HEK293 (cell line): ENCODE measurements at regions not wholly inside any gene's neighbourhood (a gene's known extent, or its start where the extent isn't known, plus 50 kb on each side); places are given as distances from the start of the nearest gene placed in this dataset.

Source experiments
- CTCF ChIA-PET: fragments of 350-600 bp; formaldehyde crosslinking; extraction: SDS; loops from one replicate; lab custom pipeline; 2021; ENCODE audit warnings: antibody characterized with exemption; lab: Yijun Ruan, JAX
- POLR2A ChIA-PET: fragments of 300-600 bp; formaldehyde crosslinking; extraction: SDS; loops from one replicate; lab custom pipeline; 2020; ENCODE audit warnings: antibody characterized with exemption, inconsistent platforms; lab: Yijun Ruan, JAX
- H3K27ac ChIP-seq: fragments of 200-500 bp; sonication (Bioruptor generic); 2 replicates; pipeline ENCODE4 v1.5.1; 2014; ENCODE audit warnings: low read depth, low read length, control low read depth, inconsistent platforms; ENCODE audit errors: extremely low read depth
- H3K36me3 ChIP-seq, 2 experiments: fragments of 200-500 bp in 1 of 2; sonication (Bioruptor generic) in 1 of 2; 1 replicate in 1 of 2; 2 replicates in 1 of 2; pipeline ENCODE4 v1.5.1; 2014 to 2017; ENCODE audit warnings: inconsistent platforms in 2 of 2, low read length in 2 of 2; ENCODE audit not compliant: control insufficient read depth in 2 of 2, insufficient read depth in 1 of 2
- H3K4me1 ChIP-seq: fragments of 200-500 bp; sonication (Bioruptor generic); 2 replicates; pipeline ENCODE4 v1.5.1; 2014; ENCODE audit warnings: mild to moderate bottlenecking, low read length, inconsistent platforms; ENCODE audit not compliant: control insufficient read depth, insufficient read depth
- H3K4me3 ChIP-seq: 2 replicates; pipeline ENCODE4 v1.5.1; 2011; ENCODE audit warnings: low read depth, mild to moderate bottlenecking, control low read depth, low read length, moderate library complexity
- H3K9me3 ChIP-seq: fragments of 200-500 bp; sonication (Bioruptor generic); 2 replicates; pipeline ENCODE4 v1.5.1; 2014; ENCODE audit warnings: low read depth, low read length, inconsistent platforms; ENCODE audit not compliant: control insufficient read depth, insufficient read depth
- EGR2 ChIP-seq: fragments of 450-650 bp; formaldehyde crosslinking; IDR thresholded peaks from 2 replicates; pipeline ENCODE4 v1.5.1; 2016; ENCODE audit warnings: low read depth, missing biosample characterization, missing genetic modification characterization
- KLF1 ChIP-seq: fragments of 450-650 bp; formaldehyde crosslinking; IDR thresholded peaks from 2 replicates; pipeline ENCODE4 v1.5.1; 2016; ENCODE audit warnings: missing biosample characterization, missing genetic modification characterization
- OVOL3 ChIP-seq: fragments of 450-650 bp; formaldehyde crosslinking; IDR thresholded peaks from 2 replicates; pipeline ENCODE4 v1.5.1; 2016; ENCODE audit warnings: missing biosample characterization, missing genetic modification characterization
- RBAK ChIP-seq: fragments of 450-650 bp; formaldehyde crosslinking; IDR thresholded peaks from 2 replicates; pipeline ENCODE4 v1.5.1; 2016; ENCODE audit warnings: missing biosample characterization, missing genetic modification characterization
- SALL2 ChIP-seq: fragments of 450-650 bp; formaldehyde crosslinking; IDR thresholded peaks from 2 replicates; pipeline ENCODE4 v1.5.0; 2017; ENCODE audit warnings: missing biosample characterization, mild to moderate bottlenecking, missing genetic modification characterization, borderline replicate concordance
- SP2 ChIP-seq: fragments of 450-650 bp; formaldehyde crosslinking; IDR thresholded peaks from 2 replicates; pipeline ENCODE4 v1.5.1; 2016; ENCODE audit warnings: missing biosample characterization, missing genetic modification characterization
- ZNF114 ChIP-seq: fragments of 450-650 bp; formaldehyde crosslinking; IDR thresholded peaks from 2 replicates; pipeline ENCODE4 v1.5.0; 2017; ENCODE audit warnings: missing biosample characterization, missing genetic modification characterization
- ZNF169 ChIP-seq: fragments of 450-650 bp; formaldehyde crosslinking; IDR thresholded peaks from 2 replicates; pipeline ENCODE4 v1.5.1; 2016; ENCODE audit warnings: missing biosample characterization, missing genetic modification characterization
- ZNF214 ChIP-seq: fragments of 450-650 bp; formaldehyde crosslinking; IDR thresholded peaks from 2 replicates; pipeline ENCODE4 v1.5.1; 2017; ENCODE audit warnings: missing biosample characterization, mild to moderate bottlenecking, missing genetic modification characterization, borderline replicate concordance
- ZNF23 ChIP-seq: fragments of 450-650 bp; formaldehyde crosslinking; IDR thresholded peaks from 2 replicates; pipeline ENCODE4 v1.5.1; 2016; ENCODE audit warnings: missing biosample characterization, missing genetic modification characterization, borderline replicate concordance
- ZNF248 ChIP-seq: fragments of 450-650 bp; formaldehyde crosslinking; IDR thresholded peaks from 2 replicates; pipeline ENCODE4 v1.5.1; 2017; ENCODE audit warnings: missing biosample characterization, missing genetic modification characterization
- ZNF324 ChIP-seq: fragments of 450-650 bp; formaldehyde crosslinking; IDR thresholded peaks from 2 replicates; pipeline ENCODE4 v1.5.1; 2016; ENCODE audit warnings: missing biosample characterization, missing genetic modification characterization
- ZNF404 ChIP-seq: fragments of 450-650 bp; formaldehyde crosslinking; IDR thresholded peaks from 2 replicates; pipeline ENCODE4 v1.5.1; 2017; ENCODE audit warnings: missing biosample characterization, missing genetic modification characterization
- ZNF416 ChIP-seq: fragments of 450-650 bp; formaldehyde crosslinking; IDR thresholded peaks from 2 replicates; pipeline ENCODE4 v1.5.1; 2016; ENCODE audit warnings: missing biosample characterization, missing genetic modification characterization
- ZNF530 ChIP-seq: fragments of 450-650 bp; formaldehyde crosslinking; IDR thresholded peaks from 2 replicates; pipeline ENCODE4 v1.5.1; 2016; ENCODE audit warnings: low read depth, missing biosample characterization, missing genetic modification characterization
- ZNF548 ChIP-seq: fragments of 450-650 bp; formaldehyde crosslinking; IDR thresholded peaks from 2 replicates; pipeline ENCODE4 v1.5.1; 2016; ENCODE audit warnings: missing biosample characterization, missing genetic modification characterization
- ZNF626 ChIP-seq: fragments of 450-650 bp; sonication (Bioruptor Pico); formaldehyde crosslinking; IDR thresholded peaks from 2 replicates; pipeline ENCODE4 v1.5.1; 2018; ENCODE audit warnings: missing biosample characterization, missing genetic modification characterization, inconsistent platforms
- ZNF660 ChIP-seq: fragments of 450-650 bp; IDR thresholded peaks from 2 replicates; pipeline ENCODE4 v1.5.1; 2018; ENCODE audit warnings: missing biosample characterization, mild to moderate bottlenecking, missing genetic modification characterization
- ZNF664 ChIP-seq: fragments of 450-650 bp; formaldehyde crosslinking; IDR thresholded peaks from 2 replicates; pipeline ENCODE4 v1.5.1; 2016; ENCODE audit warnings: missing biosample characterization, missing genetic modification characterization
- ZNF707 ChIP-seq: fragments of 450-650 bp; formaldehyde crosslinking; IDR thresholded peaks from 2 replicates; pipeline ENCODE4 v1.5.1; 2016; ENCODE audit warnings: missing biosample characterization, missing genetic modification characterization
- ZNF776 ChIP-seq: fragments of 450-650 bp; formaldehyde crosslinking; IDR thresholded peaks from 2 replicates; pipeline ENCODE4 v1.5.0; 2017; ENCODE audit warnings: missing biosample characterization, missing genetic modification characterization, borderline replicate concordance
- ZNF791 ChIP-seq: fragments of 450-650 bp; formaldehyde crosslinking; IDR thresholded peaks from 2 replicates; pipeline ENCODE4 v1.5.1; 2016; ENCODE audit warnings: missing biosample characterization, missing genetic modification characterization
- ZSCAN23 ChIP-seq: fragments of 450-650 bp; formaldehyde crosslinking; IDR thresholded peaks from 2 replicates; pipeline ENCODE4 v1.5.1; 2016; ENCODE audit warnings: missing biosample characterization, missing genetic modification characterization
- TF ChIP-seq, protein P1 (sequence below): fragments of 450-650 bp; formaldehyde crosslinking; conservative IDR thresholded peaks from 2 replicates; pipeline ENCODE4 v1.5.1; 2016; ENCODE audit warnings: low read depth, missing biosample characterization, missing genetic modification characterization
- TF ChIP-seq, protein P2 (sequence below): fragments of 450-650 bp; formaldehyde crosslinking; IDR thresholded peaks from 2 replicates; pipeline ENCODE4 v1.5.1; 2016; ENCODE audit warnings: missing biosample characterization, missing genetic modification characterization, borderline replicate concordance
- TF ChIP-seq, protein P3 (sequence below): fragments of 450-650 bp; IDR thresholded peaks from 2 replicates; pipeline ENCODE4 v1.5.1; 2018; ENCODE audit warnings: missing biosample characterization, missing genetic modification characterization

DNA sequence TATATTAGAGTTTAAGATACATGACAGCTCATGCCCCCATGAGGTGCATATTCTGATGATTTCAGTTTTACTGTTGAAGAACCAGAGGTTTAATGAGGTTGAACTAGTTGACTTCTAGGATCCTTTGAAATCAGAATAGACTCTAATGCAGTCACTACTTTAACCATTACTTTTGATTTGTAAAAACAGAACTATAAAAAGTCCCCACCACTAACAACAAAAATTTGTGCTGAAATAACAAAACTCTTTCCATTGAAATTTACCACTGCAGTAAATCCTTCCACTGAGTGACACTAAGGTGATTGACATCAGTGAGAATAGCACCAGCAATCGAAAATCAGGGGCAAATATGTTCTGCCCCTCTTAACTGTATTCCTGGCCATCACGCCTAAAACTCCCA lies 214.1 kb downstream of the SHQ1 start (continued):
- TF ChIP-seq, protein P1, sequence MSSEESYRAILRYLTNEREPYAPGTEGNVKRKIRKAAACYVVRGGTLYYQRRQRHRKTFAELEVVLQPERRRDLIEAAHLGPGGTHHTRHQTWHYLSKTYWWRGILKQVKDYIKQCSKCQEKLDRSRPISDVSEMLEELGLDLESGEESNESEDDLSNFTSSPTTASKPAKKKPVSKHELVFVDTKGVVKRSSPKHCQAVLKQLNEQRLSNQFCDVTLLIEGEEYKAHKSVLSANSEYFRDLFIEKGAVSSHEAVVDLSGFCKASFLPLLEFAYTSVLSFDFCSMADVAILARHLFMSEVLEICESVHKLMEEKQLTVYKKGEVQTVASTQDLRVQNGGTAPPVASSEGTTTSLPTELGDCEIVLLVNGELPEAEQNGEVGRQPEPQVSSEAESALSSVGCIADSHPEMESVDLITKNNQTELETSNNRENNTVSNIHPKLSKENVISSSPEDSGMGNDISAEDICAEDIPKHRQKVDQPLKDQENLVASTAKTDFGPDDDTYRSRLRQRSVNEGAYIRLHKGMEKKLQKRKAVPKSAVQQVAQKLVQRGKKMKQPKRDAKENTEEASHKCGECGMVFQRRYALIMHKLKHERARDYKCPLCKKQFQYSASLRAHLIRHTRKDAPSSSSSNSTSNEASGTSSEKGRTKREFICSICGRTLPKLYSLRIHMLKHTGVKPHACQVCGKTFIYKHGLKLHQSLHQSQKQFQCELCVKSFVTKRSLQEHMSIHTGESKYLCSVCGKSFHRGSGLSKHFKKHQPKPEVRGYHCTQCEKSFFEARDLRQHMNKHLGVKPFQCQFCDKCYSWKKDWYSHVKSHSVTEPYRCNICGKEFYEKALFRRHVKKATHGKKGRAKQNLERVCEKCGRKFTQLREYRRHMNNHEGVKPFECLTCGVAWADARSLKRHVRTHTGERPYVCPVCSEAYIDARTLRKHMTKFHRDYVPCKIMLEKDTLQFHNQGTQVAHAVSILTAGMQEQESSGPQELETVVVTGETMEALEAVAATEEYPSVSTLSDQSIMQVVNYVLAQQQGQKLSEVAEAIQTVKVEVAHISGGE (tag by site-specific recombination): no peak
- TF ChIP-seq ZNF707 (no peak), ZNF626 (tag by site-specific recombination) (no peak), KLF1 (tag by site-specific recombination) (no peak), RBAK (tag by site-specific recombination) (no peak), ZSCAN23 (no peak)

DNA sequence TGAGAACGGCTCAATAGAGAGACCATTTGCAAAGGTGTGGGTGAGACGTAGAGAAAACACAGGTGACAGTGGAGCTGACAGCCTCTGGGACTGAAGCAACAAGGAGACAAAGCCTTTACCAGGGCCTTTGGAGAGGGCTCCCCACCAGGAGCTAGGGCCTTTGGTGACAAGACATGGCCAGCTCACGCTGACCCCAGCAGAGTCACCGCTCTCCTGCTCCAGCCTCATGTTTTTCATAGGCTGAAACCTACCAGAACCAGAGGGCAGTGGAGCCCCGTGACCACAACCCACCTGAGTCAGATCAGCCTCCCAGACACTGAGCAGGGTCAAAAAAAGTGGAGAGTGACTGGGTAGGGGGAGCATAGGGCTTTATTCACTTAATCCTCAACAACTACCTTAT lies 214.7 kb downstream of the SHQ1 start:
- ChIA-PET CTCF (no interaction called here), POLR2A (no interaction called here)
- no peaks in the 10 kb centered on the region for H3K4me1 ChIP-seq
- H3K4me3 ChIP-seq: no peak overlapping the region
- TF ChIP-seq RBAK (tag by site-specific recombination) (no peak), SP2 (tag by site-specific recombination) (no peak), ZNF114 (no peak), ZNF548 (no peak), ZNF214 (tag by site-specific recombination) (no peak), OVOL3 (no peak), ZNF169 (no peak), SALL2 (no peak), ZNF404 (tag by site-specific recombination) (no peak), ZNF23 (tag by site-specific recombination) (no peak)
- TF ChIP-seq, protein P2, sequence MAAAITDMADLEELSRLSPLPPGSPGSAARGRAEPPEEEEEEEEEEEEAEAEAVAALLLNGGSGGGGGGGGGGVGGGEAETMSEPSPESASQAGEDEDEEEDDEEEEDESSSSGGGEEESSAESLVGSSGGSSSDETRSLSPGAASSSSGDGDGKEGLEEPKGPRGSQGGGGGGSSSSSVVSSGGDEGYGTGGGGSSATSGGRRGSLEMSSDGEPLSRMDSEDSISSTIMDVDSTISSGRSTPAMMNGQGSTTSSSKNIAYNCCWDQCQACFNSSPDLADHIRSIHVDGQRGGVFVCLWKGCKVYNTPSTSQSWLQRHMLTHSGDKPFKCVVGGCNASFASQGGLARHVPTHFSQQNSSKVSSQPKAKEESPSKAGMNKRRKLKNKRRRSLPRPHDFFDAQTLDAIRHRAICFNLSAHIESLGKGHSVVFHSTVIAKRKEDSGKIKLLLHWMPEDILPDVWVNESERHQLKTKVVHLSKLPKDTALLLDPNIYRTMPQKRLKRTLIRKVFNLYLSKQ (tag by site-specific recombination): no peak
- no peaks in the 10 kb centered on the region for H3K9me3 ChIP-seq
- no peak overlapping the region for H3K27ac ChIP-seq
- H3K36me3 ChIP-seq: no peaks in the 10 kb centered on the region

DNA sequence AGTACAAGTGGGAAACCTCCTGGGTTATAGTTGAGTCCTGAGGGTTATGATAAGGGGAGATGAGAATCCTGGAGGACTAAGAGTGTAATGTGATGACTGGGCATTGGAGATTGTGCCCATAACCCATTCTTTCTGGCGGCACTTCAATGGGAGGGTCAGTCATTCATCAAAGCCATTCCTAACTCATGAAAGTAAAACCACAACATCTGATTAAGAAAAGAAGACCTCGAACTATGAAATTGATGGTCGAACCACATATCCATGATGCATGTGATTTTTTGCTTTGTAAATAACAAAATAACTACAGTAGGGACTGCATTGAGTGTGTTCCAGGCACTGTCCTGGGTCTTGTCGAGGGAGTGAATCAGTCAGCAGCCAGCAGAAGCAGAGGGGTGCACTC lies 215.1 kb downstream of the SHQ1 start:
- H3K27ac ChIP-seq: no peak overlapping the region
- H3K4me1 ChIP-seq: no peaks in the 10 kb centered on the region
- CTCF ChIA-PET: no interaction called here
- TF ChIP-seq ZNF530 (tag by site-specific recombination): no peak
- no peak for TF ChIP-seq ZNF776 (tag by site-specific recombination)
- TF ChIP-seq, all 188 proteins: peak for 0
- POLR2A ChIA-PET: no interaction called here
- no peaks in the 10 kb centered on the region for H3K9me3 ChIP-seq
- H3K4me3 ChIP-seq: no peak overlapping the region
- H3K36me3 ChIP-seq: no peaks in the 10 kb centered on the region

DNA sequence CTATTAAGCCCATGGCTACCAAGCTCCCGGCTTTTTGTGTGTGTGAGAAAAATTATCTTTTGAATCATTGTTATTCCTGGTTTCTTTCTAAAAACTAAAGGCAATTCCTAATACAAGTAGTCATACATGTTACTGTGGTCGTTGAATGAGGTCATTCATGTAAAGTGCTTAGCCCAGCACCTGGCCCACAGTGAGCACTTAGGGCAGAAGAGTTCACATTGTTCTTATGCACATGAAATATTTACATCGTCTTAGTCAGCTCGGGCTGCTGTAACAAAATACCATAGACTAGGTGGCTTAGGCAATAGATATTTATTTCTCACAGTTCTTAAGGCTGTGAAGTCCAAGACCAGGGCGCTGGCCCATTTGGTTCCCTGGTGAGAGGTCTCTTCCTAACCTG lies 216.1 kb downstream of the SHQ1 start:
- no peak overlapping the region for H3K27ac ChIP-seq
- CTCF ChIA-PET: interaction anchor here (0.6 to 1.0 kb wide), 2 partner anchors 757 to 932 kb away, joined by 3 read pairs; no protein-coding TSS in a partner anchor
- TF ChIP-seq ZNF416 (tag by site-specific recombination) (no peak), EGR2 (tag by site-specific recombination) (no peak), ZNF248 (no peak), ZNF791 (tag by site-specific recombination) (no peak), ZNF324 (tag by site-specific recombination) (no peak), ZNF660 (no peak), ZNF664 (tag by site-specific recombination) (no peak)
- TF ChIP-seq, protein P3, sequence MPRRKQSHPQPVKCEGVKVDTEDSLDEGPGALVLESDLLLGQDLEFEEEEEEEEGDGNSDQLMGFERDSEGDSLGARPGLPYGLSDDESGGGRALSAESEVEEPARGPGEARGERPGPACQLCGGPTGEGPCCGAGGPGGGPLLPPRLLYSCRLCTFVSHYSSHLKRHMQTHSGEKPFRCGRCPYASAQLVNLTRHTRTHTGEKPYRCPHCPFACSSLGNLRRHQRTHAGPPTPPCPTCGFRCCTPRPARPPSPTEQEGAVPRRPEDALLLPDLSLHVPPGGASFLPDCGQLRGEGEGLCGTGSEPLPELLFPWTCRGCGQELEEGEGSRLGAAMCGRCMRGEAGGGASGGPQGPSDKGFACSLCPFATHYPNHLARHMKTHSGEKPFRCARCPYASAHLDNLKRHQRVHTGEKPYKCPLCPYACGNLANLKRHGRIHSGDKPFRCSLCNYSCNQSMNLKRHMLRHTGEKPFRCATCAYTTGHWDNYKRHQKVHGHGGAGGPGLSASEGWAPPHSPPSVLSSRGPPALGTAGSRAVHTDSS (tag by site-specific recombination): no peak

More for the DNA sequence above, 216.1 kb downstream of the SHQ1 start:
- POLR2A ChIA-PET: no interaction called here
- Histone ChIP-seq H3K4me1 (no peaks in the 10 kb centered on the region), H3K4me3 (no peak overlapping the region), H3K9me3 (no peaks in the 10 kb centered on the region), H3K36me3 (no peaks in the 10 kb centered on the region)
